ENCODE measurements at regions not wholly inside any gene's neighbourhood (a gene's known extent, or its start where the extent isn't known, plus 50 kb on each side); places are given as distances from the start of the nearest gene placed in this dataset.

GRCh38 chr14:98297567-98297966 is 974.4 kb downstream of the BCL11B start:
- no peak for TF ChIP-seq CTCF (IDR thresholded peaks at IDR 0.05; ENCODE audit: borderline replicate concordance, control extremely low read depth, extremely low read depth, insufficient read depth, missing control alignments)
- in situ Hi-C loops (cut with MboI; ENCODE audit: low sequenced_read_pairs, unreplicated experiment): no loop called here
- DNase-seq (ENCODE audit: low spot score): no peak

- in situ Hi-C loops (cut with MboI; ENCODE audit: low sequenced_read_pairs, unreplicated experiment): no loop called here
- DNase-seq (ENCODE audit: low spot score): no peak
- no peak for TF ChIP-seq CTCF (IDR thresholded peaks at IDR 0.05; ENCODE audit: borderline replicate concordance, control extremely low read depth, extremely low read depth, insufficient read depth, missing control alignments)
Measured at GRCh38 chr14:98298481-98299244, 973.3 kb downstream of the BCL11B start.

DNA sequence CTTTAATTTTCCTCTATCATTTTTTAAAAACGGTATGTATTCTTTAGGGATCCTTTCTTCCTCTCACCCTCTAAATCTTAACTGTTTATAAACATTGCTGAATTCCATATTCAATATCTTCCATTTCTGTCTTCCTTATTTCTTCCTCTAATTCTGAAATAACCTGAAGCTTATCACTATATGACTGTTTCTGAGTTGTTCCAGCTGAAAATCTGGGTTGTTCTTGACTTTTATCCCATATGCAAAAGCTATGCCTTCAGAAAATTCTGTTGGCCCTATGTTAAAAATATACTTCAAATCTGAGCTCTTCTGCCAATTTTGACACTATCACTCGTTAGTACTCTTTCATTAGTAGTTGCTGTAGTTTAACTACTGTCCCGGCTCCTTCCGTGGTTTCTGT is 970.3 kb downstream of the BCL11B start:
- in situ Hi-C loops (cut with MboI; ENCODE audit: low sequenced_read_pairs, unreplicated experiment): no loop called here
- TF ChIP-seq CTCF (IDR thresholded peaks at IDR 0.05; ENCODE audit: borderline replicate concordance, control extremely low read depth, extremely low read depth, insufficient read depth, missing control alignments): no peak
- no peak for DNase-seq (ENCODE audit: low spot score)

DNA sequence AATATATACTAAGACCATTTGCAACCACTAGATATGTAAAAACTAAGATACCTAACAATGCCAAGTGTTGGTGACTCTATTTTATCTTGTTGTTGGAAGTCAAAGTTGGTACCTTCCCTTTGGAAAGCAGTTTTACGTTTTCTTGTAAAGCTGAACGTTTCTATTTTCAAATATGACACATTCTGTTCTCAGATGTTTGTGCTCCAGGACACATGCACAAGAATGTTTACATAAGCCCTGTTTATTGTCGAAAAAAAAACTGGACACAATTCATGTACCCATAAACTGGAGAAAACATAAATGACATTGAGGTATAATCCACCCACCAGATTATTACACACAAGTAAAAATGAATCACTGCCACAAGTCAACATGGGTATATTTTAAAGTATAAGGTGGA is 967.4 kb downstream of the BCL11B start:
- TF ChIP-seq CTCF (IDR thresholded peaks at IDR 0.05; ENCODE audit: borderline replicate concordance, control extremely low read depth, extremely low read depth, insufficient read depth, missing control alignments): no peak
- in situ Hi-C loops (cut with MboI; ENCODE audit: low sequenced_read_pairs, unreplicated experiment): no loop called here

DNA sequence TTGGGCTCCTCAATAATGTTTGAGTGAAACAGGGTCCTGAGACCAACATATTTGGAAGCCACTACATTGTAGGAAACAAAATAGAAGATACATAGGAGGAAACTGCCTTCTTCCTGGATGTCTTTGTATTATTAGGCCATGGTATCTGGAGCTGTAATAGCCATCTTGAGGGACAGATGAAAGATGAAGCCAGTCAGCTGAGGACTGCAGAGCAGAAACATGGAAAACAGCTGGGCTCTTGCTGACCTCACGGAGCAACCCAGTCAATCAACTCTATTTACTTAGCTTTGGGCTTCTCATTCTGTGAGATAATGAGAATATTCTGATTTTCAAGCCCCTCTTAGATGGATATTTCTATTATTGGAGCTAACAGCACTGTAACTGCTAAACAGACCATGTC is 962.4 kb downstream of the BCL11B start:
- in situ Hi-C loops (cut with MboI; ENCODE audit: low sequenced_read_pairs, unreplicated experiment): no loop called here
- no peak for TF ChIP-seq CTCF (IDR thresholded peaks at IDR 0.05; ENCODE audit: borderline replicate concordance, control extremely low read depth, extremely low read depth, insufficient read depth, missing control alignments)
- DNase-seq (ENCODE audit: low spot score): no peak

More for the DNA sequence above, 967.4 kb downstream of the BCL11B start:
- DNase-seq (ENCODE audit: low spot score): no peak

GRCh38 chr14:98312006-98312405 is 960.0 kb downstream of the BCL11B start:
- no peak for TF ChIP-seq CTCF (IDR thresholded peaks at IDR 0.05; ENCODE audit: borderline replicate concordance, control extremely low read depth, extremely low read depth, insufficient read depth, missing control alignments)
- DNase-seq (ENCODE audit: low spot score): no peak
- in situ Hi-C loops (cut with MboI; ENCODE audit: low sequenced_read_pairs, unreplicated experiment): no loop called here
